Head of caudate nucleus (tissue), 42 donors: ENCODE measurements at regions not wholly inside any gene's neighbourhood (a gene's known extent, or its start where the extent isn't known, plus 50 kb on each side); places are given as distances from the start of the nearest gene placed in this dataset.

Experiments
- DNase-seq, 42 donors: peaks; one replicate each; pipeline versions ENCODE4 v3.0.0 to v3.0.0-alpha.2; 2020 to 2021; ENCODE audit warnings: mixed read lengths in 7 of 42
- intact Hi-C: fragments of 100-400 bp; cut with DNase I; formaldehyde crosslinking; loops from one replicate; pipeline ENCODE4 v1.15.0; 2022

DNA sequence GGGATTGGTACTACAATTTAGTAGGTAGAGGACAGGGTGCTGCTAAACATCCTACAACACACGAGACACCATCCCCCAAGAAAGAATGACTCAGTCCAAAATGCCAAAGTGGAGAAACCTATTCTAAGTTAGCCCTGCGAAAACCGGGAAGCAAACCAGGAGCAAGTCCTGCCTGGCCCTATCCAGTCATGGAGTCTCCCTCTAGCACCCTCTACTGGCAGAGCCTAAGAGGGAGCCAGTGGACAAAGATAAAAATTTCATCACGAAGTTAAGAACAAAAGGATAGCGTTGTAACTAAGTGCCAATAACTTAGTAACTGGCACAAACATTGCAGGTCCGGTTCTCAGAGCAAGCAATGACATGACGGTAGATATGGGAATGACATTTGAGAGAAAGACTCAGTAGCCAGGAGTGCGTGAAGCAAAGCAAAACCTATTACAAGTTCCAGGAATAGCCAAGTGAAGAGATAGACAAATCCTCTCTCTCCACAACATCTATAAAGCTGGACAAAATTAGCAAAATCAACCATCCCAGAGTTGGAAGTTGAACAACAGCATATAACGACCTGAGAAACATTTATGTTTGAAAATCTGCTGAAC lies 383.5 kb downstream of the OMA1 start:
- intact Hi-C loops: loop anchor here (10.0 kb wide), 1 partner anchor 1328 kb away; no protein-coding TSS in a partner anchor
- DNase-seq: peak in 41 of 42 donors; percentile 10 to 84 (median 59)

GRCh38 chr1:58159434-58159830 lies 387.1 kb downstream of the OMA1 start:
- intact Hi-C loops: no loop called here
- no peak for DNase-seq

DNA sequence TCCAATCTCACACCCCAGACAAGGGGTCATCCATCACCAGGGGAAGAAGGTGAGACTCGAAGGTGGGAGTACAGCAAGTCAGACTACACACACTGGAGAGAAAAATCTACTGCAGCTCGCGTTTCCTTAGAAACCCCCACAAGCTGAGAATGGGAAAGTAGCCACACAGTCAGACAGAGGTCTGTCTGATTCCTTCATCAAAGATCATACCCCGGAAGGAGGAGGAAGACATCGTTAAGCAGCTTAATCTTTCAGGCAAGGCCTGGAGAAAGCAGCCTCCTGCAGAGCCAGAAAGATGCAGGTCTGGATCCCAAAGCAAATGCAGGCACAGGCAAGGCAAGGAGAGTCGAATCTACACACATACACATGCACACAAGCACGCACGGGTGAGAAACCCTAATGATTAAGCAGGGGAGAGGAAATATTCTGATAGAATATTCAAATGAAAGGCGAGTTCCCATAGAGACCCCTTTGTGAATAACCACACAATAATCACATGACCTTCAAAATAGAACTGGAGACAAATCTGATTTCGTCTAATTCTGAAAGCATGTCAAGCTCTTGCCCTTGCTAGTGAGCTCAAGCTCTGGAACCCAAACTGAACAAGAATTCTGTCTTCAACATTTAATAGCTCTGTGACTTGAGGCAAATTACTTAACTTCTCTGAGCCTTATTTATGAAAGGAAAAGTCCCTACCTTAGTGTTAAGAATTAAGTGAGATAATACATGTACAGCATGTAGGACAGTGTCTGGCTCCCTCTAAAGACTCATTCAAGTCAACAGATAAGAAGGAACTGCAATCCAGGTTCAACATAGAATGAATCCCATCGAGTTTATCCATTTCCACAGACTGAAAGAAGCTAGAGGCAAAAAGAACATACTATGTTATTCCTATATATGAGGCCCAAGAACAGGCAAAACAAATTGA lies 387.8 kb downstream of the OMA1 start:
- no peak for DNase-seq
- intact Hi-C loops: no loop called here

DNA sequence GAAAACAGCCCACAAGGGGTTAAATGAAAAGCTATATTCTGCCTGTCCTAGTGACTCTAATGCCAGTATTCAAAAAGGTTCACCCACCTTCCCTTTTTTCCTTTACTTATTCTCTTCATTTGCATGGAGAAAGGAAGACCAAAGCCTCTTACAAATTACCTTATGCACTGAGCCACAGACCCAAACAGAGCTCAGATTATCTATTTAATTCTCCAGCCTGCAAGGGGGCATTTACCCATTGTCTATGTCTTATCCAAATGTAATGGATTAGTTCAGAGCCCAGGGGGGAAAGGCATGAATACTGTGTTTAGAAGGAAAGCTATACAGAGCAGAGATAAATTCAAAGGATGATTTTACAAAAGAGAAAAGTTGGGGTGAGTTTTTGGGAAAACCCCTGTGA lies 388.5 kb downstream of the OMA1 start:
- intact Hi-C loops: no loop called here
- DNase-seq: no peak

GRCh38 chr1:58157256-58157655 lies 389.3 kb downstream of the OMA1 start:
- intact Hi-C loops: no loop called here
- DNase-seq: no peak

GRCh38 chr1:58156831-58157230 lies 389.7 kb downstream of the OMA1 start:
- intact Hi-C loops: no loop called here
- no peak for DNase-seq

DNA sequence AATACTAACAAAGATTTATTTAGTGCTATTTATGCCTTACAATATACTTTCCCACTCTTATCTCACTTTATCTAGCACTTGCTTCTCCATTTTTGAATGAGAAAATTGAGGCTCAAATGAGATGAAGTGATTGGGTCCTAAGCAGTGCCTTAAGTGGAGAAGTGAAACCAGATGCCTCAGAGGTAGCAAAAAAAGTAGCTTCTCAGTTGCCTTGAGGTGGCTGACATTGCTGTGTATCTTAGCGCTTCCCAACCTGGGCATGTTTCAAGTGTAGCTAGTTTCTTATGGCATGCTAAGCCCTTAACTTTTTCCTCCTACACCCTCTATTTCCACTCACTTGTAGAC lies 390.4 kb downstream of the OMA1 start:
- no peak for DNase-seq
- intact Hi-C loops: no loop called here

- intact Hi-C loops: no loop called here
Measured at GRCh38 chr1:58155418-58156123, 391.0 kb downstream of the OMA1 start.

DNA sequence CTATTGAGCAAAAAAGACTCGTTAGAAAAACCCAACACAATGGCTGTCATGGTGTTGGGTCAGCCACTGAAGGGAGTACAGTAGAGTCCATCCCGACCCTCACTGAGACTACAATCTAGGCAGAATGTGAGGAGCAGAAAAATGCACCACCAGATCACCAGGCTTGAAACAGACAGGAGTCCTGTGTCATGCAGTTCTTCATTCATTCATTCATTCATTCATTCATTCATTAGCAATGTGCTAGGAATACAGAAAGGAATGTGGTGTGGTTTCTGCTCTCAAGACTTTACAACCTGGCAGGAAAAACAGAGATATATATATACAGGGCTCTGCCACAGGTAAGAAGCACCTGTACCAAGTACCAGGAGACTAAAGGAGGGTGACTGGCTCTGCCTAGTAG lies 392.3 kb downstream of the OMA1 start:
- no peak for DNase-seq
- intact Hi-C loops: no loop called here

More at GRCh38 chr1:58155418-58156123, 391.0 kb downstream of the OMA1 start:
- DNase-seq: peak in 11 of 42 donors; percentile 7 to 41 (median 17)

GRCh38 chr1:58152697-58153096 lies 393.8 kb downstream of the OMA1 start:
- no peak for DNase-seq
- intact Hi-C loops: no loop called here

DNA sequence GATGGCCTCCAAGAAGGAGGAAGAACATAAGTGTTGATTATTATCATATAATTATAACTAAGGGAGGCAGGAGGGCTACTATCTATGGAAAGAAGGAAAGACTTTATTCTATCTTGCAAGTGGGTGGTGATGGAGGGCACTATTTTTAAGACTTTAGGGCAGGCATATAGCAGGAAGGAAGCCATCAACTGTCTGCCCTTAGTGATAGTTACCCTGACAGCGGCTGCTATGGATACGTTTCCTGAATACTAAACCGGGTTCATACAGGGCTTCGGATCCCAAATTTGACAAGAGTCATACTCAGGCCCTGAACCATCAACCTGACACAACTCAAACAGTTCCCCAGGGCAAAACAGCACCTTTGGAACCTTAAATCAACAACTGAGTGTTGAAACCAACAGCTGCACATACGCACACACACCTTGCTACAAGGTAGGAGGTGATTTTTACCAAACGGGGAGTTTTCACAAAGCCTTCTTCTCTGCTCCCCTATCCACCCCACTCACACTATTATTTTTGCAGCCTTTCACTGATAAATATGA lies 397.2 kb downstream of the OMA1 start:
- no peak for DNase-seq
- intact Hi-C loops: no loop called here

- DNase-seq: no peak
- intact Hi-C loops: no loop called here
Measured at GRCh38 chr1:58144698-58145270, 401.7 kb downstream of the OMA1 start.

- no peak for DNase-seq
- intact Hi-C loops: no loop called here
Measured at GRCh38 chr1:58143972-58144697, 402.4 kb downstream of the OMA1 start.

DNA sequence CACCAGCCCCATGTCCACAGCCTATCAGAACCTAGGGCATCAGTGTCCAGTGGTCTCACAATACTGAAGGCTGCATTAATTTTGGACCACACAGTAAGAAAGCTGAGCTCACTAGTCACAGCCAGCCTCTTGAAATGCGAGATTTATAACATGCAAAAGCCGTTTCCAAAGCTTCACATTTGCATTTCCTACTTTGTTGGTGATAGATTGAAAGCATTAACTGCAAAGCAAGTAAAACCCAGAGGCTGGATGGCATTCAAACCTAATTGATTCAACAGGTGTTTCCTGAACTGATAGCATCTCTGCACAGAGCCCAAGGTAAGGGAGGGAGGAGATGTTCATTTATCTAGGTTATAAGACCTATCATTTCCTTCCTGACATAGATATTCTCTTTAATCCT lies 410.1 kb downstream of the OMA1 start:
- intact Hi-C loops: no loop called here
- no peak for DNase-seq

DNA sequence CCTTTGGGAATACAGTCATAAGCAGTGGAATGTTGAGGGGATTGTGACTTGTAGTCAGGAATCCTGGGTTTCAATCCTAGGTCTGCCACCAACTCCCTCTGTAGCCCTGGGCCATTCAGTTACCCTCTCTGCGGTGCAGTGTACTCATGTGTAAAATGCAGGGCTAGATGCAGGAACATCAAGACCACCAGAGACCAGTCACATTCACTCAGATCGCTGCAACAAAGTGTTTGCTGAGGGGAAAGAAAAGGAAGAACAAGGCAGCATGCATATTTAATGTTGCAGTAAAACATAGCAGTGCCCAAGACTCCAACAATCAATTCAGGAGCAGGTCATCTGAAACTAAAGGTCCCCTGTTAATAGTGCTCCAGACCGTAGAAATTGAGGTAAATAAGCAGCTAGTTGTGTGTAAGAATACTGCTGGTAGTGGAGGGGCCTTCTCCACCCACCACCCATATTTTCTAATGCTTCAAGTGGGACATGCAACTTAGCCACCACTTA lies 410.7 kb downstream of the OMA1 start:
- intact Hi-C loops: no loop called here
- DNase-seq: no peak

DNA sequence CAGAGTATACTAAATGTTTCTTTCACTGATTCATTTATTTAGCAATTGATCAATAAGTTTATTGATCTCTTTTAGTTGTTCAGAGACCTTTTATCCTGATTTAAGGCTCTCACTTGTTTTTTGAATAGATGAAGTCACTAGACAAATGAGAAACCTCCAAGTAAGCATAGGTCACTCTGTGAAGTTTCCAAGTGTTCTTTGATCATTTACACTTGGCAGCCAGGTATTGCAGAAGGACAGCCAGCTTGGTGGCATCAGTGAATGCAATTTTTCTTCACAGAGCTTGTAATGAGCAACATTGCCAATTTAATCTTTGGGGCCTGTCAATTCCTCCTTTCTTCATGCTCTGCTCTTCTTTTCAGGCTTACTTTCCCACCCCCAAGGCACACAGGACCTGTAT lies 413.0 kb downstream of the OMA1 start:
- intact Hi-C loops: no loop called here
- DNase-seq: no peak

DNA sequence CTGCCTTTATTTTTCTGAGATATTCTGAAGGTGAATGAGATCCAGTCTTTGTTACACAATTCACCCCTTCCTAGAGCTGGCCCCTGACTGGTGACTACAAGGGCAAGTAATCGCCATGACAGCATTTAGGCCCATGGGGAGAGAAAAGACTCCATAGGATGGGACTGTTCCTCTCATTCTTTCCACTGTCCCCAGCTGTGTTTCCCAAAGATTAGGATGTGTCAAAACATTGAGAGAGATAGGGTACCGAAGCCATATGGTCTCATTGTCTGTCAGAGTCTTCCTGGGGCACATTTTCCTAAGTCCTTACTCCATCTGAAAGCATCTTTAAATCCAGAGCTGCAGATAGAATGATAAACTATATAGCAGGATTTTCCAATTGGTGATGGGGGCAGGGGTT lies 423.5 kb downstream of the OMA1 start:
- intact Hi-C loops: no loop called here
- no peak for DNase-seq

- intact Hi-C loops: no loop called here
- DNase-seq: no peak
Measured at GRCh38 chr1:58119971-58120370, 426.6 kb downstream of the OMA1 start.

DNA sequence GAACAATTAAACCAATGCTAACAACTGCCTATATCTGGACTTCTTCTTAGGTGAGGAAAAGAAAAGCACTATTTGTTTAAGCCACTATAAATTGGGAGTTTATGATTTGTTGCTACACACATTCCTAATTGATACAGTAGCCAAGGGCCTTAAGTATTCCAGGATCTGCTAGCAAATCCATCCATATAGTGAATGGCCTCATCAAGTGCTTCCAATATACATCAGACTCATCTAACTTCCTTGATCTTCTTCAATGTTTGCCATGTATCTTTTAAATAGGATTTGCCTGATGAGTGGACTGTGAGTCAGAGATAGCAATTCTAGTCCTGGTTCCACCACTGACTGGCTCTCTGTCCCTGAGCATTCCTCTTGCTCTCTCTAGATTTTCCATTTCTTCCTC lies 430.2 kb downstream of the OMA1 start:
- no peak for DNase-seq
- intact Hi-C loops: no loop called here
